ENCODE measurements at regions not wholly inside any gene's neighbourhood (a gene's known extent, or its start where the extent isn't known, plus 50 kb on each side); places are given as distances from the start of the nearest gene placed in this dataset.

- no peak for TF ChIP-seq ZFX (IDR thresholded peaks at IDR 0.05)
- no peak for TF ChIP-seq CTCF (conservative IDR thresholded peaks at IDR 0.05)
- H3K27ac ChIP-seq: no peak overlapping the region
These were observed 200.2 kb upstream of the PABPC4L start for GRCh38 chr4:134401798-134402197.

GRCh38 chr4:134393592-134393991 lies 192.0 kb upstream of the PABPC4L start:
- no peak overlapping the region for H3K27ac ChIP-seq

GRCh38 chr4:134390319-134390718 lies 188.7 kb upstream of the PABPC4L start:
- no peak for TF ChIP-seq CTCF (conservative IDR thresholded peaks at IDR 0.05)
- TF ChIP-seq ZFX (IDR thresholded peaks at IDR 0.05): no peak
- H3K27ac ChIP-seq: no peak overlapping the region

More at GRCh38 chr4:134393592-134393991, 192.0 kb upstream of the PABPC4L start:
- TF ChIP-seq ZFX (IDR thresholded peaks at IDR 0.05) (no peak), CTCF (conservative IDR thresholded peaks at IDR 0.05) (no peak)

GRCh38 chr4:134388351-134388750 lies 186.8 kb upstream of the PABPC4L start:
- H3K27ac ChIP-seq: no peak overlapping the region
- TF ChIP-seq ZFX (IDR thresholded peaks at IDR 0.05): no peak
- TF ChIP-seq CTCF (conservative IDR thresholded peaks at IDR 0.05): no peak

GRCh38 chr4:134382478-134383227 lies 181.1 kb upstream of the PABPC4L start:
- no peak for TF ChIP-seq ZFX (IDR thresholded peaks at IDR 0.05)
- TF ChIP-seq CTCF (conservative IDR thresholded peaks at IDR 0.05): no peak
- H3K27ac ChIP-seq: no peak overlapping the region

- H3K27ac ChIP-seq: no peak overlapping the region
- TF ChIP-seq ZFX (IDR thresholded peaks at IDR 0.05) (no peak), CTCF (conservative IDR thresholded peaks at IDR 0.05) (no peak)
These were observed 174.2 kb upstream of the PABPC4L start for GRCh38 chr4:134375775-134376174.

- no peak overlapping the region for H3K27ac ChIP-seq
- no peak for TF ChIP-seq ZFX (IDR thresholded peaks at IDR 0.05)
- no peak for TF ChIP-seq CTCF (conservative IDR thresholded peaks at IDR 0.05)
These were observed 164.3 kb upstream of the PABPC4L start for GRCh38 chr4:134365852-134366251.
